Kidney epithelial cell (primary cell): ENCODE measurements at regions not wholly inside any gene's neighbourhood (a gene's known extent, or its start where the extent isn't known, plus 50 kb on each side); places are given as distances from the start of the nearest gene placed in this dataset.
"Not testable (repeated sequence)": the region's sequence is repeated elsewhere in the genome, so short reads cannot be mapped to it uniquely, and the experiment has no call there.

Source experiments
- DNase-seq: peaks from one replicate; pipeline ENCODE4 v3.0.0-alpha.2; 2010; ENCODE audit warnings: low read depth
- H3K27me3 ChIP-seq: 2 replicates; pipeline ENCODE4 v1.6.0; 2011; ENCODE audit warnings: low read length; ENCODE audit not compliant: control insufficient read depth, insufficient read depth
- H3K36me3 ChIP-seq: 2 replicates; pipeline ENCODE4 v1.5.1; 2011; ENCODE audit warnings: low read length; ENCODE audit not compliant: control insufficient read depth, insufficient read depth
- H3K4me3 ChIP-seq: 2 replicates; pipeline ENCODE4 v1.5.1; 2011; ENCODE audit warnings: low read depth, mild to moderate bottlenecking, control low read depth, low read length
- CTCF ChIP-seq: IDR thresholded peaks from 2 replicates; pipeline ENCODE4 v1.5.1; 2011; ENCODE audit warnings: mild to moderate bottlenecking, moderate library complexity, low read length, control low read depth, inconsistent platforms; ENCODE audit not compliant: insufficient read depth, poor library complexity, severe bottlenecking

DNA sequence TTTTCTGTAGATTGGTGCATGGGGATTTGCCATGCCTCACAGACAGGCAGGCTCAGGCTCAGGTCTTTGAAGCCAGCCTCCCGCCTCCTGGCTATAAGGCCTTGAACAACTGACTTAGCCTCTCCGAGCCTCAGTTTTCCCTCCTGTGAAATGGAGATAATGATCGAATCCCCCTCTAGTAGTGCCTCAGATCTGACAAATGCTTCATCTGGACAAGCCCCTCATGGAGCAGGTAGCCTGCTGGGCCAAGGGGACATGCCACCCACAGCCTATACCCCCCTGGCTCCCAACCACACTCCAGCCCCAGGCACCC, 68.1 kb upstream of the LCTL start:
- TF ChIP-seq CTCF = no peak
- no peak for DNase-seq
- H3K27me3 ChIP-seq = peaks cover 5% of the 10 kb centered on the region
- no peaks in the 10 kb centered on the region for H3K36me3 ChIP-seq
- H3K4me3 ChIP-seq = no peak overlapping the region

DNA sequence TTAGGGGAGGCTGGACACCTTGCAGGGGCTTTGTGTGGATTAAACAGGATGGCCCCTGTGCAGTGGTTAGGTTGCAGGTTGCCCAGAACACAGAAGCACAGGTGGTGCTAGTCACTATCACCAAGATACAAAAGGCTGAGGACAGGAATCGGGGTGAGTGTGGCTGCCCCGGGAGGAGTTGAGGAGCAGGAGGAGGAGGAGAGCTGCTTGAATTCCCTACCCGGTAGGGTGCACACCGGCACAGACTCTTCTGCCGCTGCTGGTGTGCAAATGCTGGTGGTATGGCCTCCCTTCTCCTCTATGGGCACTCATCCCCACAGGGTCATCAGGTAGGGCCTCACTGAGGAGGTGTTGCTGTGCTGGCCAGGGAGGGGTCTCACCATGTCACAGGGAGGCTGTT, 67.5 kb upstream of the SMAD6 start:
- H3K36me3 ChIP-seq = no peaks in the 10 kb centered on the region
- H3K4me3 ChIP-seq = no peak overlapping the region
- H3K27me3 ChIP-seq = peaks cover 5% of the 10 kb centered on the region
- no peak for TF ChIP-seq CTCF
- no peak for DNase-seq

DNA sequence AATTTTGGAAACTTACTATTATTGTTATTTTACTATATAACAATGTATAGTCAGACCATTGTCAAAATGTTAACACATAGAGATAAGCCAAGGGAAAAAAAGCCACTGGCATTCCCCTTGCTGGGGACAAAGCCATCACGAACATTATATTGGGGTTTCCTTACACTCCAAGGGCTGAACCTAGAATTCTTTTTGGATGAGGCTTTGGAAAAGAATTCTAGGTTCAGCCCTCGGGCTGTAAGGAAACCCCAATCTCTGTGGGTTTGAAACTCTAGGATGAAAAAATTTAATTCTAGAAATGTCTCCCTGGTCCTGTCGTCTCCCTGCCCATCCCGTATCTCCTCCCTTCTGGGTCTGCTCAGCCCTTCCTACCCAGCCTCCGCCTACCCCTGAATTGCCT, 67.0 kb upstream of the SMAD6 start:
- H3K36me3 ChIP-seq = no peaks in the 10 kb centered on the region
- no peak overlapping the region for H3K4me3 ChIP-seq
- no peak for TF ChIP-seq CTCF
- DNase-seq = no peak
- peaks cover 5% of the 10 kb centered on the region for H3K27me3 ChIP-seq

GRCh38 chr15:66635817-66636216, 66.2 kb upstream of the SMAD6 start:
- no peak for TF ChIP-seq CTCF
- Histone ChIP-seq H3K4me3 (no peak overlapping the region), H3K27me3 (peaks cover 5% of the 10 kb centered on the region), H3K36me3 (no peaks in the 10 kb centered on the region)
- no peak for DNase-seq

DNA sequence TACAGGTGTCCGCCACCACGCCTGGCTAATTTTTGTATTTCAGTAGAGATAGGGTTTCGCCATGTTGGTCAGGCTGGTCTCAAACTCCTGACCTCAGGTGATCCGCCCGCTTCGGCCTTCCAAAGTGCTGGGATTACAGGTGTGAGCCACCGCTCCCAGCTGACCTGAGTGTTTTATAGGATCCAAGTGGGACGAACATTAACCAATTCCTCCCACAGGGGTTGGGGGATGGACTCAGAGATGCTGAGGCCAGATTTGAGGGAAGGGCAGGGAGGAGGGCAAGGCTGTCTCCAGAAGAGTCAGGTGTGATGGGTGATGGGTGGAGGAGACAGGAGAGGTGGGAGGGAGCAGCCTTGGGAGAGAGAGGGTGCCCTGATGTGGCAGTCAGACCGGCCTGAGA, 65.0 kb upstream of the SMAD6 start:
- DNase-seq, H3K4me3 ChIP-seq, H3K36me3 ChIP-seq, H3K27me3 ChIP-seq: not testable (repeated sequence)

- Histone ChIP-seq H3K4me3 (no peak overlapping the region), H3K36me3 (no peaks in the 10 kb centered on the region), H3K27me3 (peaks cover 5% of the 10 kb centered on the region)
- no peak for DNase-seq
- no peak for TF ChIP-seq CTCF
Observed at GRCh38 chr15:66638377-66638776, 63.7 kb upstream of the SMAD6 start.
